HG02885 (cell line): ENCODE measurements at regions not wholly inside any gene's neighbourhood (a gene's known extent, or its start where the extent isn't known, plus 50 kb on each side); places are given as distances from the start of the nearest gene placed in this dataset.
"Not testable (repeated sequence)": the region's sequence is repeated elsewhere in the genome, so short reads cannot be mapped to it uniquely, and the experiment has no call there.

Experiments
- ATAC-seq: cut with Tn5 transposase; IDR thresholded peaks from one replicate; pipeline ENCODE4 v1.9.1; 2021; ENCODE audit warnings: mild to moderate bottlenecking; ENCODE audit not compliant: unreplicated experiment, poor library complexity

DNA sequence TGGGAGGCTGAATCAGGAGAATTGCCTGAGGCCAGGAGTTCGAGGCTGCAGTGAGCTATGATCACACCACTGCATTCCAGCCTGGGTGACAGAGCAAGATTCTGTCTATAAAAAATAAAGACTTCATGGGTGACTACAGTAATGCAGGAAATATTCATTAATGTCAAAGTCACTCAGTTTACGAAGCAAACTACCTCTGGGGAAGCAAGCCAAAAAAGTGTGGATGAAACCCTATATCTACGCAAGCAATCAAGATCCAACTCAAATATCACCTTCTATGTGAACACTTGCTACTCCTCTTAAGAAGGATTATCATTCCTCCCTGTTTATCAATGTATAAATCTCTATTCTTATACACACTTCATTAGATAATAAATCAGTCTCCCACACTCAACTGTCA lies 434.8 kb downstream of the SETD4 start:
- ATAC-seq: no peak

DNA sequence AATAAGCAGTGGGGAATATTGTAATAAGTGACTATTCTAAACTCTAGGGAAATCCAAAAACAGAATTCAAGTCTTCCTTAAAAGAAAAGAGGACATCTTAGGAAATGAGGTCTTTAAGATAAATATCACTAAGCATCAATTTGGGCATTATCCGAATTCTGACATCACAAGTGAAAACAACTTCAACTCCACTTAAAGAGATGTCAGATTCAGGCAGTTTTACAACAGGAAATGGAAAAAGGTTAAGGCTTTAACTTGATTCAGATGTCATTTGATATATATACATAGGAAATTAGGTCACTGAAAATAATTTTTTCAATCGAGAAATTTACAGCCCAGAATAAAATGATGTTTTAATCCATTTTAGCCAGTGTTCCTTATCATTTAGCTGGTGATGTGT lies 435.4 kb downstream of the SETD4 start:
- ATAC-seq: no peak

- ATAC-seq: no peak
These were observed 437.7 kb downstream of the SETD4 start for GRCh38 chr21:35622612-35623011.

GRCh38 chr21:35619184-35619583 lies 441.1 kb downstream of the SETD4 start:
- ATAC-seq: no peak

- no peak for ATAC-seq
These were observed 442.8 kb downstream of the SETD4 start for GRCh38 chr21:35617491-35617890.

DNA sequence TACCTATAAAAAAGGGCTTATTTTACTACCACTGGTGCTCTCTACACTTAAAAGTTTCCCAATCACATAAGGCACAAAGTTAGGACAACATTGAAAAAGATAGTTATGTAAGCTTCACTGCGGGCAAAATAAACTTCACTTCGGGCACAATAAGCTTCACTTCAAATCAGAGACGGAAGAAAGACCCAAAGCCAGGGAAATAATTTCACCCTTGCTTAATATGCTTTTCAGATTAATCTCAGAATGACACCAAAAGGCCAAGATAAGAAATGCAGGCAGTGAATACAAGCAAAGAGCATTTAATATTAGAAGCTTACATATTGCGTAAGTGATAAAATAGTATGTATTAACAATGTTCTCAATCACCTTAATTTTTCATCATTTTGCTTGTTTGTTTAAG lies 444.2 kb downstream of the SETD4 start:
- no peak for ATAC-seq

- ATAC-seq: no peak
These were observed 445.0 kb downstream of the SETD4 start for GRCh38 chr21:35615325-35615724.

DNA sequence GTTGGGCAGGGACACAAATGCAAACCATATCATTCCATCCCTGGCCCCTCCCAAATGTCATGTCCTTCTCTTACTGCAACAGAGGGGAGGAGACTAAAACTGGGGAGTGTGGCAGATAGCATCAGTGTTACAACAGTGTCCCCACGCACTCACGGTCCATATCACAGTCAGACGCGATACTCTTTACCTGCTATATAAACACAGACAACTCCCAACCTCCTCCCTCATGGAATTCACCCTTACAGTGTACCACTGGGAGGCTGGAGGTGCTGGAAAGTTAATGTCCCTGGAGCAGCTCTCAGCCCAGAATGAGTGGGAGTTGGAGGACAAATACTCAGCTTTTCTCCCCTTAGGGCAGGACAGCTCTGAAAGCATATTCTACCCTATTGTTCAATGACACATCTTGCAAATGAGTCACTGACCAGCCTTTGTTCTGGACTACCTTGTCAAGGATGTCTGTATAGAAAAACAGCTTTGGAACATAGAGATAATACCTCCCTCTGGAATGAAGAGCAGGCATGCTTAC lies 445.9 kb downstream of the SETD4 start:
- ATAC-seq: no peak

GRCh38 chr21:35611708-35612132 lies 448.6 kb downstream of the SETD4 start:
- no peak for ATAC-seq

- no peak for ATAC-seq
These were observed 451.1 kb downstream of the SETD4 start for GRCh38 chr21:35609263-35609662.

GRCh38 chr21:35607406-35607805 lies 452.9 kb downstream of the SETD4 start:
- ATAC-seq: no peak

DNA sequence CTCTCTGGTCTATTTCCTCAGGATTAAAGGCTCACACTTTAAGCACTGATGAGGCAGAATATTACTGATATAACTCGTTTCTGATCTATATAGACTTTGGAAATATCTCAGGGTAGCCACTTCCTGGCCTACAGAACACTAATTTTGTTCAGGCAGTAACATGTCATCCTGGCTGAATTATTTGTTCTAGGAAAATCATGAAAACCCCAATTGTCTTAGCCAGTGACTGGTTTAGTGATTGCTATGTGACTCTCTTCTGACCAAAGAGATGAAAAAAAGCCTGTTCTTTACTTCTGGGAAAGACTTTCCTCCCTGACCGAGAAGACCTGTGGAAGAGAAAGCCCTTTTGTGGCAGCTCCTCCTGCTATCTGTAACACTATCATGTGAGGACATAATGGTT lies 453.7 kb downstream of the SETD4 start:
- no peak for ATAC-seq

DNA sequence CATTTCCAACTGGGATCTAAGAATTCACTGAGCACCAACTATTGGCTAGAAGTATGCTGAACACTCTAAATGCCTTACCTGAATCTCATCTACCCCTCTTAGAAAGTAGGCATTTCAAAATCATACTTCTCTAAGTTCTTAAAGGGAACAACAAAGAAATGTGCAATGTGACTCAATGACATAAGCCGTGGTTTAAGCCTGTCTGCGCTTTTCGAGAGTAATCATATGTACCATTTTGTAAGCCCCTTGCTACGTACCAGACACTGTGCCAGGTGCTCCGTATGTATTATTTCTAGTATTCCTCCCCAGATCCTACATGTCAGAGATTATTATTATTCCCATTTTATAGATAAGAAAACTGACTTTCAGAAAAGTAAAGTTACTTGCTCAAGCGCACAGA lies 454.2 kb downstream of the SETD4 start:
- ATAC-seq: no peak

- no peak for ATAC-seq
These were observed 456.8 kb downstream of the SETD4 start for GRCh38 chr21:35603494-35603893.

GRCh38 chr21:35602811-35603362 lies 457.4 kb downstream of the SETD4 start:
- ATAC-seq: no peak

DNA sequence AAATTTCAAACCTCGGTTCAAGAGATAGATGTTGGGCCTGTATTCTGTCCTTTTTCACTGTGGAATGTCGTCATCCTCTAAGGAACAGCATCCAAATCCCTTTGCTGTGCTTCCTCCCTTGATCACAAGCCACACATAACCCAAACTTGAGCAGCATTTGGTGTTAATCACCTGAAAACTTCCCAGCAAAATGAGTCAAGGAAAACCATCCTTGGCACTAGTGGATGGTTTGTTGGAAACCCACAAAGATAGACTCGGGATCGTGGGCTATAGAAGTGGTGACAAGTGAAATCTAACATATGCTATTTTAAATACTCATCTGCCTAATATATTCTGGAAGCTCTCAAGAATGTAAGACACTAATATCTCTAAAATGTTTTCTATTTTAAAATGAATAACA lies 459.1 kb downstream of the SETD4 start:
- ATAC-seq: no peak

GRCh38 chr21:35599164-35599563 lies 461.2 kb downstream of the SETD4 start:
- ATAC-seq: no peak

DNA sequence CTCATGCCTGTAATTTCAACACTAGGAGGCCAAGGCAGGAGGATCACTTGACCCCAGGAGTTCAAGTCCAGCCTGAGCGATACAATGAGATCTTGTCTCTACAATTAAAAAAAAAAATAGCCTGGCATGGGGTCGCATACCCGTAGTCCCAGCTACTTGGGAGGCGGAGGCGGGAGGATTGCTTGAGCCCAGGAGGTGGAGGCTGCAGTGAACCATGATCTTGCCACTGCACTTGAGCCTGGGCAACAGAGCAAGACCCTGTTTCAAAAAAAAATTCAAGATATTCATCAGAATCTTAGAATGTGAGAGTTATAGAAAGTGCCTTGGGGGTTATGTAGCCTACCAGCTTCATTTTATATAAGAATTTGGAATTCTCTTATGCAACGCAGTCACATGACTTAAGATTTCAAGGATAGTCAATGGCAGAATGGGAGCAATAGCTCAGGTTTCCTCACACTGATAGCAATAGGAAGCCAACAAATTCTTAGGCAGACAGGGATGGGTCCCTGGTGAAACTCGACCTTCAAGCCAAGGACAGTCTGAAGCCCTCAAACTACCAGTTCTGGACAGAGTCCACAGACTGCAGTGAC lies 462.5 kb downstream of the SETD4 start:
- ATAC-seq: no peak

DNA sequence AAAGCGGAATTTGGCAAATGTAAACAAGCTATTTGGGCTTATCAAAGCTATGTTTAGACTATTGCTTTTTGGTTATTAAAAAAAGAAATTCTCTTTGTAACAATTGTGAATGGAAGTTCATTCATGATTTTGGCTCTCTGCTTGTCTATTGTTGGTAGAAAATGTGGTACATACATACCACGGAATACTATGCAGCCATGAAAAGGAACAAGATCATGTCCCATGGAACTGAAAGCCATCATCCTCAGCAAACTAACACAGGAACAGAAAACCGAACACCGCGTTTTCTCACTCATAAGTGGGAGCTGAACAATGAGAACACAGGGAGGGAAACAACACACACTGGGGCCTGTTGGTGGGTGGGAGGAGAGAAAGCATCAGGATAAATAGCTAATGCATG lies 465.4 kb downstream of the SETD4 start:
- no peak for ATAC-seq

DNA sequence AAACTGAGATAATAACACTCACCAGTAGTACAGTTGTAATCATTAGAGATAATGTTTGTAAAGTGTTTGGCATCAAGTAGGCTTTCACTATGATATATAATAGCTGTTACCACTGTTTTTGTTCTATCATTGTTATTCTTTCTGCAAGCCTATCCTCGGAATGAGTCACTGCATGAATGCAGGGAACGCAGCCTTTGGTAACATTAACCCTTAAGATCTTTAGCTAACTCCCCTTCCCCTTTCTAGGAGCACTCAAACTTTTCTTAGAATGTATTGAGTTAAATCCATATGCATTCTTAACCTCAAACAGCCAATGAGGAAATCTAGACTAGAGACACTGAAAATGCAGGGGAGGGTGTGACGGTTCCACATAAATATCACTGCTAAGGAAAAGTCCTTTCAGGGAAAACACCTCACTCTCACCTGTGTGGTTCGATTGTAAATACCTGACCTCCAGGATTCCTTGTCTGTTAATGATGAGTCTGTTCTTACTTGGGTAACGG lies 467.3 kb downstream of the SETD4 start:
- no peak for ATAC-seq

DNA sequence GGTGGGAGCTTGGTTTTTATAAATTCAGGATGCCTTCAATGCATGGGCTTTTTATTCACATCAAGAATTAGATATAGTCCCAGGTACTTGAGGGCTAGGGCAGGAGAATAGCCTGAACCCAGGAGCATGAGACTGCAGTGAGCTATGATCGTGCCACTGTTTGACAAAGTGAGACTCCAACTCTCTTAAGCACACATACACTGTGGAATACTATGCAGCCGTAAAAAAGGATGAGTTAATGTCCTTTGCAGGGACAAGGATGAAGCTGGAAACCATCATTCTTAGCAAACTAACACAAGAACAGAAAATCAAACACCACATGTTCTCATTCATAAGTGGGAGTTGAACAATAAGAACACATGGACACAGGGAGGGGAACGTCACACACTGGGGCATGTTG lies 470.0 kb downstream of the SETD4 start:
- not testable (repeated sequence) for ATAC-seq

GRCh38 chr21:35587841-35588380 lies 472.4 kb downstream of the SETD4 start:
- ATAC-seq: no peak
